ENCODE measurements at regions not wholly inside any gene's neighbourhood (a gene's known extent, or its start where the extent isn't known, plus 50 kb on each side); places are given as distances from the start of the nearest gene placed in this dataset.

- no peak for DNase-seq (ENCODE audit: low spot score)
- Histone ChIP-seq H3K27me3 (ENCODE audit: control insufficient read depth in 4 of 4, insufficient read depth in 4 of 4, low read length in 3 of 4) (no peaks in the 10 kb centered on the region), H3K27ac (ENCODE audit: low read depth in 1 of 2, low read length in 2 of 2) (no peak overlapping the region), H3K4me1 (ENCODE audit: control insufficient read depth in 4 of 4, insufficient read depth in 4 of 4, low read length in 3 of 4) (no peaks in the 10 kb centered on the region), H3K9me3 (ENCODE audit: control insufficient read depth in 4 of 4, low read length in 3 of 4) (no peaks in the 10 kb centered on the region), H3K4me3 (ENCODE audit: low read depth in 1 of 3, low read length in 3 of 3) (no peak overlapping the region), H3K36me3 (ENCODE audit: control insufficient read depth in 4 of 4, insufficient read depth in 3 of 4, low read depth in 1 of 4, low read length in 3 of 4) (no peaks in the 10 kb centered on the region), H3K9ac (ENCODE audit: low read depth in 1 of 2, low read length in 2 of 2) (no peak overlapping the region)
- TF ChIP-seq JUND (IDR thresholded peaks at IDR 0.05), result no peak
- no peak for TF ChIP-seq NR2F2 (IDR thresholded peaks at IDR 0.05)
- no peak for TF ChIP-seq TAF1 (conservative IDR thresholded peaks at IDR 0.05)
- TF ChIP-seq HNF4G (IDR thresholded peaks at IDR 0.05), result no peak
- no peak for TF ChIP-seq CTCF (IDR thresholded peaks at IDR 0.05; ENCODE audit: low read depth, low read length, missing input control)
- TF ChIP-seq MAX (IDR thresholded peaks at IDR 0.05), result no peak
- TF ChIP-seq HNF4A (conservative IDR thresholded peaks at IDR 0.05), result no peak
- no peak for TF ChIP-seq YY1 (IDR thresholded peaks at IDR 0.05)
- TF ChIP-seq REST (IDR thresholded peaks at IDR 0.05), result no peak
- TF ChIP-seq SP1 (IDR thresholded peaks at IDR 0.05), result no peak
- no peak for TF ChIP-seq FOXA2 (IDR thresholded peaks at IDR 0.05)
- TF ChIP-seq ATF3 (IDR thresholded peaks at IDR 0.05), result no peak
- TF ChIP-seq GABPA (IDR thresholded peaks at IDR 0.05 in 1 of 2, conservative IDR thresholded peaks at IDR 0.05 in 1 of 2), result no peak
- no peak for TF ChIP-seq FOXA1 (IDR thresholded peaks at IDR 0.05)
- no peak for TF ChIP-seq ZBTB33 (IDR thresholded peaks at IDR 0.05)
- TF ChIP-seq EGR1 (IDR thresholded peaks at IDR 0.05; ENCODE audit: low read depth in 2 of 2), result no peak
- no peak for TF ChIP-seq RAD21 (IDR thresholded peaks at IDR 0.05)
- TF ChIP-seq RXRA (IDR thresholded peaks at IDR 0.05), result no peak
- 93% methylated on average over 1 of the region's 1 CpG for whole genome bisulfite sequencing
Measured at GRCh38 chr1:60228041-60228491, 154.5 kb upstream of the C1orf87 start.
